AG09319 (cell line): ENCODE measurements at regions not wholly inside any gene's neighbourhood (a gene's known extent, or its start where the extent isn't known, plus 50 kb on each side); places are given as distances from the start of the nearest gene placed in this dataset.

ENCODE experiments used
- DNase-seq: peaks from one replicate; pipeline ENCODE4 v3.0.0-alpha.2; 2010; ENCODE audit warnings: low read depth; ENCODE audit errors: extremely low read depth
- TF ChIP-seq, protein P1 (sequence below): IDR thresholded peaks from 2 replicates; pipeline ENCODE4 v1.5.1; 2011; ENCODE audit warnings: low read depth, mild to moderate bottlenecking, inconsistent platforms, low read length, moderate library complexity

DNA sequence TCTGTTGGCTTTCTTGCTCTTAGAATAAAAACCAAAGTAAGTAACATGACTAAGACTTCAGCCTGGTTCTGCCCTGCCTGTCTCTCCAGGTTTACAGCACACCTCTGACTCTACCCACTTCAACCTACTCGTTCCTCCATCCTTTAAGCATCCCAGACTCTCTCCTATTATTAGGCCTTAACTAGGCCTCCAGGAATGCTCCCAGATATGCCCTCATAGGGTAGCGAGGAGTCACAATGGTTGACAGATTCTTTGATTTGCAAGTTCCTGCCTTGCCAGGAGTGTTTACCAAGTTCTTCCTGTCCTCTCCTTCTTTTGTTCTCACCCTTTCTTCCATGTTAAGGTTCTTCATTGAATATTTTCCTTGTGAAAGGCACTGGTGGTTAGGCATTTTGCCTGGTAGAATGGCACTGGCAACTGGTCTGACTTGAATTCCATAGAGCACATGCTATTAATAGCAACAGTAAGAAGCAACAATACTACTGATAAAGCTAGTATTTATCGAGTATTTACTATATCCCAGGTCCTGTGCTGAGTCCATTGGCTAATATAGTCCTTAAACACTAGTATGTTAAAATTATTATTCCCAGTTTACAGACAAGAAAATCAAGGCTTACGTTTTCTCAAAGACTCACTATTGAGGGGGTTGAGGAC, 327.9 kb upstream of the PRKCQ start:
- no peak for DNase-seq
- TF ChIP-seq, protein P1, sequence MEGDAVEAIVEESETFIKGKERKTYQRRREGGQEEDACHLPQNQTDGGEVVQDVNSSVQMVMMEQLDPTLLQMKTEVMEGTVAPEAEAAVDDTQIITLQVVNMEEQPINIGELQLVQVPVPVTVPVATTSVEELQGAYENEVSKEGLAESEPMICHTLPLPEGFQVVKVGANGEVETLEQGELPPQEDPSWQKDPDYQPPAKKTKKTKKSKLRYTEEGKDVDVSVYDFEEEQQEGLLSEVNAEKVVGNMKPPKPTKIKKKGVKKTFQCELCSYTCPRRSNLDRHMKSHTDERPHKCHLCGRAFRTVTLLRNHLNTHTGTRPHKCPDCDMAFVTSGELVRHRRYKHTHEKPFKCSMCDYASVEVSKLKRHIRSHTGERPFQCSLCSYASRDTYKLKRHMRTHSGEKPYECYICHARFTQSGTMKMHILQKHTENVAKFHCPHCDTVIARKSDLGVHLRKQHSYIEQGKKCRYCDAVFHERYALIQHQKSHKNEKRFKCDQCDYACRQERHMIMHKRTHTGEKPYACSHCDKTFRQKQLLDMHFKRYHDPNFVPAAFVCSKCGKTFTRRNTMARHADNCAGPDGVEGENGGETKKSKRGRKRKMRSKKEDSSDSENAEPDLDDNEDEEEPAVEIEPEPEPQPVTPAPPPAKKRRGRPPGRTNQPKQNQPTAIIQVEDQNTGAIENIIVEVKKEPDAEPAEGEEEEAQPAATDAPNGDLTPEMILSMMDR: no peak

- TF ChIP-seq, protein P1: no peak
- no peak for DNase-seq
These were observed 314.3 kb upstream of the PRKCQ start for GRCh38 chr10:6894405-6894804.

- no peak for DNase-seq
- TF ChIP-seq, protein P1: no peak
These were observed 312.8 kb upstream of the PRKCQ start for GRCh38 chr10:6892864-6893263.

DNA sequence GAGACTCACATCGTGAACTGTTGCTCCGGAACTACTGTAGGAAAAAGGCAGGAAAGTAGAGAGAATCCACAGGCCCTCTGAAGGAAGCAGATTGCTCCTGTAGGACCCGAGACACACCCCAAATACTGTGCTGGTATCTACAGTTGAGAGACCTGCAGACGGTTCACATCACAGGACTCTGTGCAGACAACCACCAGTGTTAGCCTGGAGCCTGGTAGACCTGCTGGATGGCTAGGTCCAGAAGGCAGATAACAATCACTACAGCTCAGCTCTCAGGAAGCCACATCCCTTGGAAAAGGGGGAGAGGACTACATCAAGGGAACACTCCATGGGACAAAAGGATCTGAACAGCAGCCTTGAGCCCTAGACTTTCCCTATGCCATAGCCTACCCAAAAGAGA, 311.8 kb upstream of the PRKCQ start:
- DNase-seq: no peak
- TF ChIP-seq, protein P1: no peak

DNA sequence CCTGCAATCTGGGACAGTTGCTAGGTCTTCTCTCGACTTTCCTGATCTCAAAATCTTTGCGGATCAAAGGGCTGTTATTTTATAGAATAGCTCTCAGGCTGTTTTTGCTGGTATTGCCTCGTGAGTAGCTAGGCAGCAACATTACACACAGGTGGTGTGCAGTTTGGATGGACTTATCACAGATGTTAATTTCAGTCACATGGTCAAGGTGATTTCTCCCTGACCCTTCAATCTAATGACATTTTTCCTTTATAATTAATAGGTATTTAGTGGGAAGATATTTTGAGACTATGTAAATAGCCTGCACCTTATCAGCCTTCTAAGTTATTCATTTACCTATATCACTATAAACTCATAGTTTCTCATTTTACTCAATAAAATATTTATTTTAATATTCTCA, 309.6 kb upstream of the PRKCQ start:
- no peak for DNase-seq
- TF ChIP-seq, protein P1: no peak

DNA sequence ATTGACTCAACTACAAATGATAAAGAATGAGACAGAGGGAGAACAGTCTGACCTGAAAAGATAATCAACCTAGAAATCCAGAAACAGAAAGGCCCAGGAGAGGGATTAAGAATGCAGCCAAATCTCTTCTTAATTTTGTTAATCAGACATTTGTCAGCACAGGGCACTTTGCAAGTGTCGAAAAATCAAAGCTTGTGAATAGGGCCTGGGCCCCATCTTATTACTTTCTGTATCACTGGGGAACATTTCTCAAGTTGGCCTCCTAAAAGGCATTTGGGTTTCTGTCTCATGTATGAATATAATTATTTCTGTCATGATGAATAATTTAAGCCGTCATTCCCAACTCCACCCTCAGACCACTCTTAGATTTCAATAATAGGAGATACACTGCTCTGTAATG, 308.4 kb upstream of the PRKCQ start:
- DNase-seq: no peak
- TF ChIP-seq, protein P1: no peak

- DNase-seq: no peak
- TF ChIP-seq, protein P1: no peak
These were observed 305.2 kb upstream of the PRKCQ start for GRCh38 chr10:6885284-6885683.
